Common myeloid progenitor, CD34-positive (primary cell): ENCODE measurements at regions not wholly inside any gene's neighbourhood (a gene's known extent, or its start where the extent isn't known, plus 50 kb on each side); places are given as distances from the start of the nearest gene placed in this dataset.
"Not testable (repeated sequence)": the region's sequence is repeated elsewhere in the genome, so short reads cannot be mapped to it uniquely, and the experiment has no call there.

Source experiments
- CTCF ChIA-PET: fragments of 350-600 bp; sonication (Branson Sonifier 250); formaldehyde crosslinking; loops from one replicate; lab custom pipeline; 2021; ENCODE audit warnings: antibody characterized with exemption; lab: Charles Lee
- POLR2A ChIA-PET: fragments of 350-600 bp; sonication (Branson Sonifier 250); formaldehyde crosslinking; loops from one replicate; lab custom pipeline; 2021; ENCODE audit warnings: antibody characterized with exemption; lab: Charles Lee
- DNase-seq, 3 donors: peaks; one replicate each; pipeline versions ENCODE4 v3.0.0 to v3.0.0-alpha.2; 2013
- H3K27ac ChIP-seq, 2 experiments: 1 replicate in 1 of 2; 2 replicates in 1 of 2; pipeline ENCODE4 v1.7.0; 2013; ENCODE audit warnings: inconsistent platforms in 2 of 2, low read length in 2 of 2, mild to moderate bottlenecking in 2 of 2, low read depth in 1 of 2, moderate library complexity in 1 of 2; ENCODE audit not compliant: severe bottlenecking in 2 of 2, insufficient read depth in 1 of 2, poor library complexity in 1 of 2
- H3K27me3 ChIP-seq, 5 experiments: replicated peaks in 2 of 5; 1 replicate in 3 of 5; 2 replicates in 2 of 5; pipeline versions ENCODE4 v1.6.1 to v1.7.0; 2013; ENCODE audit warnings: low read length in 4 of 5, mild to moderate bottlenecking in 2 of 5, moderate library complexity in 2 of 5, inconsistent platforms in 1 of 5; ENCODE audit not compliant: insufficient read depth in 5 of 5, control insufficient read depth in 4 of 5
- H3K36me3 ChIP-seq, 4 experiments: 1 replicate in 2 of 4; 2 replicates in 2 of 4; pipeline versions ENCODE4 v1.6.1 to v1.7.0; 2013; ENCODE audit warnings: low read length in 3 of 4, control low read depth in 1 of 4, mild to moderate bottlenecking in 1 of 4; ENCODE audit not compliant: control insufficient read depth in 4 of 4, insufficient read depth in 4 of 4
- H3K4me1 ChIP-seq, 4 experiments: 1 replicate in 3 of 4; 2 replicates in 1 of 4; pipeline versions ENCODE4 v1.6.1 to v1.7.1; 2013; ENCODE audit warnings: low read length in 3 of 4, mild to moderate bottlenecking in 3 of 4, control low read depth in 1 of 4, inconsistent platforms in 1 of 4, moderate library complexity in 1 of 4; ENCODE audit not compliant: control insufficient read depth in 4 of 4, insufficient read depth in 4 of 4; ENCODE audit errors: control extremely low read depth in 1 of 4
- H3K4me3 ChIP-seq, 7 experiments: 1 replicate in 4 of 7; 2 replicates in 3 of 7; pipeline versions ENCODE4 v1.5.1 to v1.7.0; 2013; ENCODE audit warnings: mild to moderate bottlenecking in 7 of 7, low read length in 6 of 7, moderate library complexity in 6 of 7, inconsistent platforms in 2 of 7, low read depth in 2 of 7, control low read depth in 1 of 7; ENCODE audit not compliant: insufficient read depth in 4 of 7, control insufficient read depth in 1 of 7; ENCODE audit errors: extremely low read depth in 1 of 7
- H3K9me3 ChIP-seq, 5 experiments: 1 replicate in 4 of 5; 2 replicates in 1 of 5; pipeline versions ENCODE4 v1.6.1 to v1.7.1; 2013; ENCODE audit warnings: low read length in 4 of 5, mild to moderate bottlenecking in 2 of 5, inconsistent platforms in 1 of 5, low read depth in 1 of 5, moderate library complexity in 1 of 5; ENCODE audit not compliant: control insufficient read depth in 4 of 5, insufficient read depth in 2 of 5; ENCODE audit errors: control extremely low read depth in 1 of 5
- WGBS: methylation state at CpG from one replicate; pipeline ENCODE4 v1.1.5; 2013; ENCODE audit not compliant: insufficient coverage; 5-methylcytosine and 5-hydroxymethylcytosine counted together

DNA sequence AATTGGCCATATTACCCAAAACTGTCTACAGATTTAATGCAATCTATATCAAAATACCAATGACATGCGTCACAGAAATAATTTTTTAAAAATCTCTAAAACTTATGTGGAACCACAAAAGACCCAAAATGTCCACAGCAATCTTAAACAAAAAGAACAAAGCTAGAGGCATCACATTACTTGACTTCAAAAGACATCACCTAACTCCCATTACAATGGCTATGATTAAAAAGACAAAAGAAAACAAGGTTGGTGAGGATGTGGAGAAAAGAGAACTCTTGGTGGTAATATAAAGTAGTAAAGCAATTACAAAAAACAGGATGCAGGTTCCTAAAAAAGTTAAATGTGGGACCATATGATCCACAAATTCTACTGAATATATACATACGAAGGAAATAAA is 187.6 kb upstream of the CNTN6 start:
- no peak for DNase-seq
- Histone ChIP-seq H3K27ac (no peak overlapping the region), H3K4me3 (no peak overlapping the region), H3K9me3 (peaks cover 0 to 17% (median 3%) of the 10 kb centered on the region in 5 experiments), H3K36me3 (no peaks in the 10 kb centered on the region), H3K27me3 (no peaks in the 10 kb centered on the region), H3K4me1 (no peaks in the 10 kb centered on the region)
- ChIA-PET CTCF (no interaction called here), POLR2A (no interaction called here)
- WGBS = no CpG with 5 or more reads among the region's 2 CpGs

- 22% methylated on average over 2 of the region's 3 CpGs for WGBS
- Histone ChIP-seq H3K9me3 (peaks cover 0 to 5% (median 0%) of the 10 kb centered on the region in 5 experiments), H3K36me3 (no peaks in the 10 kb centered on the region), H3K4me1 (no peaks in the 10 kb centered on the region), H3K27me3 (no peaks in the 10 kb centered on the region), H3K4me3 (no peak overlapping the region), H3K27ac (no peak overlapping the region)
- POLR2A ChIA-PET = no interaction called here
- DNase-seq = no peak
- CTCF ChIA-PET = no interaction called here
These were observed 186.1 kb upstream of the CNTN6 start for GRCh38 chr3:906739-907138.

DNA sequence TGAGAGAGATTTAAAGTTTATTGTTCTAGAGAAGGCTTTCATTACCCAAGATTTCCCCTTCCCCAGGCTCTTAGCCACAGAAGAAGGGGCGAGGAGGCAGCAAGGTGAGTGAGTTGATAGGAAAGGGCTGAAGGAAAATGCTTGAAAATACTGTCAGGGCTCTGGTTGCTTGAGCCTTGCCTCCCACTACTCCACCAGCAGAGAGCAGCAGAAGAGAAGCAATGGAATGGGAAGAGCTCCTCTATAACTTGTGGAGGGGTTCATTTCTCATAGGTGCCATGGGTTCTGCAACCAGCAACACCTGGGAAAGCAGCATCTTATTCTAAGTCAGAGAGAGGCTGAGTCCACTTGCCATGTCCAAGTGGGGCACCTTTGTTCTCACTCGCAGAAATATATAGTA is 184.0 kb upstream of the CNTN6 start:
- Histone ChIP-seq H3K9me3 (peaks cover 0 to 1% (median 0%) of the 10 kb centered on the region in 5 experiments), H3K36me3 (no peaks in the 10 kb centered on the region), H3K4me3 (no peak overlapping the region), H3K27ac (no peak overlapping the region), H3K4me1 (no peaks in the 10 kb centered on the region), H3K27me3 (no peaks in the 10 kb centered on the region)
- peak; percentile 13 to 46 (median 26) for DNase-seq
- WGBS = 100% methylated on average over 1 of the region's 2 CpGs
- POLR2A ChIA-PET = no interaction called here
- CTCF ChIA-PET = interaction anchor here (1.0 to 1.2 kb wide), 2 partner anchors 14 to 1247 kb away, joined by 3 read pairs; no protein-coding TSS in a partner anchor

GRCh38 chr3:912717-913116 is 180.1 kb upstream of the CNTN6 start:
- not testable (repeated sequence) for H3K27ac ChIP-seq

GRCh38 chr3:923161-923910 is 169.5 kb upstream of the CNTN6 start:
- H3K4me3 ChIP-seq = no peak overlapping the region
- no peaks in the 10 kb centered on the region for H3K4me1 ChIP-seq
- WGBS = 73% methylated on average over 2 of the region's 4 CpGs
- no peak overlapping the region for H3K27ac ChIP-seq
- CTCF ChIA-PET = interaction anchor here (1.5 kb wide), 1 partner anchor 14 kb away, joined by 3 read pairs; no protein-coding TSS in a partner anchor
- no peaks in the 10 kb centered on the region for H3K27me3 ChIP-seq
- POLR2A ChIA-PET = no interaction called here
- H3K9me3 ChIP-seq = no peaks in the 10 kb centered on the region
- no peak for DNase-seq
- H3K36me3 ChIP-seq = no peaks in the 10 kb centered on the region

More at GRCh38 chr3:912717-913116, 180.1 kb upstream of the CNTN6 start:
- H3K4me3 ChIP-seq, H3K36me3 ChIP-seq, CTCF ChIA-PET, H3K4me1 ChIP-seq, POLR2A ChIA-PET, H3K9me3 ChIP-seq, H3K27me3 ChIP-seq: not testable (repeated sequence)
- peak; percentile 5 to 58 (median 48) for DNase-seq
- 97% methylated on average over 3 of the region's 4 CpGs for WGBS

DNA sequence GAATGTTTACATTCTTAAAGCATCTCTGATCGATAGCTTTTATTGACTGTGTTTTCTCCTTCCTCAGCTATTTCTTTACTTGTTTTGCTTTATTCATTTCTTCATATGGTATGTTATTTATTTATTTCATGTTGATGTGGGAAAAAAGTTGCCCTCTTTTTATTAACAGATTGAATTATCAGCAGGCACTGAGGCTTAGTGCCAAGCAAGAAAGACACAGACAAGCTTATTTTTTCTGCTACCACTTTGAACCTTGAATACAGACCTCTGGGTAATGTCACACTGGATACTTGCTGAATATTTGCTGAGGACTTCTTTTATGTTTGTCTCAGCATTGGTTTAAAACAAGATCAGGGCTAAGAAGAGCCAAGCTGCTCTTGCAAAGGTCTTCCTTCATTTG is 162.0 kb upstream of the CNTN6 start:
- H3K27me3 ChIP-seq = no peaks in the 10 kb centered on the region
- no peaks in the 10 kb centered on the region for H3K4me1 ChIP-seq
- H3K9me3 ChIP-seq = no peaks in the 10 kb centered on the region
- ChIA-PET CTCF (interaction anchor here (1.3 kb wide), 1 partner anchor 13 kb away, joined by 4 read pairs; no protein-coding TSS in a partner anchor), POLR2A (no interaction called here)
- no peak overlapping the region for H3K4me3 ChIP-seq
- WGBS = no CpG with 5 or more reads among the region's 1 CpG
- no peaks in the 10 kb centered on the region for H3K36me3 ChIP-seq
- H3K27ac ChIP-seq = no peak overlapping the region
- no peak for DNase-seq

DNA sequence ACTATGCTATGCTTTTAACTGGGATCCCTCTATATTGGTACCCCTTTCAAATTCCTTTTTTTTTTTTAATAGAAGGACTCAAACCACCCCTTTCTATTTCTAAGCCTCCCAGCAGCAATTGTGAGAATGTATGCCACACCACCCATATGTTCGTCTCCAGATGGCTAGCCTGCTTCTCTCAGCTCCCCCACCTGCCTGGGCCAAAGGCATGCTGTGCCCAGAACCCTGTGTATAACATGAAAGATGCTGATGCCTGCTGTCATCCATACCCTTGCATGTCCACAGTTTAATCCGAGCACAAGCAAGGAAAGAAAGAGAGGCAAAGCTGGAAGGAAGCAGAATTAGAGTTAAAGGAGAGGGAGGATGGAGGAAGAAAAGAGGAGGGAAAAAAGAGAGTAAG is 159.5 kb upstream of the CNTN6 start:
- Histone ChIP-seq H3K27ac (no peak overlapping the region), H3K4me3 (no peak overlapping the region), H3K4me1 (no peaks in the 10 kb centered on the region), H3K36me3 (no peaks in the 10 kb centered on the region), H3K9me3 (peaks cover 0 to 1% (median 0%) of the 10 kb centered on the region in 5 experiments), H3K27me3 (no peaks in the 10 kb centered on the region)
- ChIA-PET CTCF (interaction anchor here (0.6 to 0.7 kb wide), 3 partner anchors 133 to 1634 kb away, joined by 3 to 5 read pairs (median 3); no protein-coding TSS in a partner anchor), POLR2A (no interaction called here)
- 100% methylated on average over 2 of the region's 2 CpGs for WGBS
- DNase-seq = no peak
